GM18907 (cell line): ENCODE measurements at regions not wholly inside any gene's neighbourhood (a gene's known extent, or its start where the extent isn't known, plus 50 kb on each side); places are given as distances from the start of the nearest gene placed in this dataset.

Experiments used
- ATAC-seq: cut with Tn5 transposase; IDR thresholded peaks from one replicate; pipeline ENCODE4 v1.9.1; 2021; ENCODE audit warnings: mild to moderate bottlenecking, moderate library complexity; ENCODE audit not compliant: unreplicated experiment

DNA sequence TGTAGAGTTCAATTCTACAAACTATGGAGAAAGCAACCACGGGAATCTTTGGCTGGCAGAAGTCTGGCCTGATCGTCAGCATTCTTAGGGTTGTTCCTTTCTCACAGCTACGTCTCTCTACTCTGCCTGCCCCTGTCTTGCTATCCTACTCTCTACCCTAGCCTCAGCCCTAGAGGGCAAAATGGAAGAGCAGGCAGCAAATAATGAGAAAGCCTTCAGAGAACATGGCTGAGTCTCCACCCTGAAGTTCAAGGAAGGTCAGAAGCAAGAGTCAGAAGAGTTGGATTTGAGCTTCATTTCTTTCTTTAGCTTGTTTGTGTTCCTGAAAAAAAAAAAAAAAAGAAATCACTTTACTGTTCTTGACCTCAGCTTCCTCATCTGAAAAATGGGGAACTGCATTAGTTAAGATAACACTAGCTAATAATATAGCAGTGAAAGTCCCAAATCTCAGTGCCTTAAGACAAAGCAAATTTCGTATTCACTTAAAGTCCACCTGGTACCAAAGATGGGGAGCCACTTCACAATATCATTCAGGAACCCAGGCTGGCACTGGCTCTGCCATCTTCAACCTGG, 50.2 kb upstream of the CCND2 start:
- ATAC-seq: no peak

DNA sequence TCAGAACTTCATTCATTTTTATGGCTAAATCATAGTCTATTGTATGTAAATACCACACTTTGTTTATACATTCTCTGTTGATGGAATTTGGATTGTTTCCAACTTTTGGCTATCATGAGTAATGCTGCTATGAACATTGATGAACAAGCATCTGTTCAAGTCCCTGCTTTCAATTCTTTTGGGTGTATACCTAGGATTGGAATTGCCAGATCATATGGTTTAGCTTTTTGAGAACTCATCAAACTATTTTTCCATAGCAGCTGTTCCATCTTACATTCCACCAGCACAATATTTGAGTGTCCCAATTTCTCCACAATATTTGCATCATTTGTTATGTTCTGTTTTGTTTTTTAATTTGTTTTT, 52.3 kb upstream of the CCND2 start:
- no peak for ATAC-seq

GRCh38 chr12:4220536-4221257, 52.9 kb upstream of the CCND2 start:
- ATAC-seq: no peak

- ATAC-seq: no peak
Observed at GRCh38 chr12:4217091-4217490, 56.5 kb upstream of the CCND2 start.

GRCh38 chr12:4216187-4216927, 57.2 kb upstream of the CCND2 start:
- peak; percentile 12 for ATAC-seq

DNA sequence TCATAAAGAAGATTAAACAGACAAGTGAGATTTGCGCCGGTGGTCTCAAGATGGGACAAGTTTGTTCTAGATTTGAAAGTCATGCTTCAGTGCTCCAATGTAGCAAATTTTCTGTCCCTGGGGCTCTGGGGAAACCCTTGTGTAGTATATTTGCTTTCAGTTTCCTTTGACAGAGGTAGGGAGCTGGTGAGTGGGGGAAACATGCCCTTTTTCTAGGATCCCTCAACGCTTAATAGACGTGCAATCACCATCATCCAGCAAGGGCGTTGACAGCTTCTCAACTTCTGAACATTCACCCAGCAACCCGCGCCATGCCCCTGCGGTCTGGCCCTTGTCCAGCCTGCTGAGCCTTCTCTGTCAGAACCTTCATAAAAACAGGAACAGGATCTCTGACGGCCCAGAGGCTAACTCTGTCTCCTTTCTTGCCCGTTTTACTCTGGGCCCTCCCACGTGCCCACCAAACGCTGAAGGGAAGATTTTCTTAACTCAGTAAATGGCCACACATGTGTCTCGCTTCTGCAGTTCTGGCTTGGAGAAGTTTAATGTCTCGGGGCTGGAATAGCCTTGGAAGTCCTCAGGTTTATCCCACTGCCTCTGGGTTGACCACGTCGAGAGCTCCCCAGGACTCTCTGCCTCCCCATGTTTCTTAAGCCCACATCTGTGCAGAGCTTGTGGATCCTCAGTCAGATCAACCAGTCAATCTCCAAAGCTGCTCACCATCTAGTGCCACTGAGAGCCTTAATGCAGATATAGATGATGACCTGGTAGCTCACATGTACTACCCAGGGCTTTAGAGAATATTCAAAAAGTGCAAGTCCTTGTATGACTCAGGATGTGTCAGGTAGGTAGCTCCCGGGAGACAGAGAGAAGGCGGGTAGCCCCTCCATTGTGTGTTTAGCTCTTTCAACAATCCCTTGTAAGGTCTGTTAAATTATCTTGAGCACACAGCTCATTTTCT, 58.1 kb upstream of the CCND2 start:
- peak; percentile 75 for ATAC-seq

GRCh38 chr12:4214877-4215228, 58.7 kb upstream of the CCND2 start:
- peak; percentile 14 for ATAC-seq

DNA sequence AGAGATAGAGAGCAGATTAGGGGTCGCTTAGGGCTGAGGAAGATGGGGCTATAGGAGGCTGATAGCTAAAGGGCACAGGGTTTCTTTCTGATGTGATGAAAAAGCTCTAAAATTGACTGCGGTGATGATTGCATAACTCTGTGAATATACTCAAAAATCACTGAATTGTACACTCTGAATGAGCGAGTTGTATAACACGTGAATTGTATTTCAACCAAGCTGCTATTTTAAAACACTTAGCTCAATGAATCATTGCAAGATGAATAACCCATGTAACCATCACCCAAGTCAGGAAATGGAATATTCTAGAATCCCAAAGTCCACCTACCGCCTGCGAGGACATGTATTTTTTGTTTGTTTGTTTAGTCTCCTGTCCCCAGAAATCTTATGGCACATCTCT, 60.1 kb upstream of the CCND2 start:
- ATAC-seq: no peak

- ATAC-seq: no peak
Observed at GRCh38 chr12:4212845-4213244, 60.7 kb upstream of the CCND2 start.

DNA sequence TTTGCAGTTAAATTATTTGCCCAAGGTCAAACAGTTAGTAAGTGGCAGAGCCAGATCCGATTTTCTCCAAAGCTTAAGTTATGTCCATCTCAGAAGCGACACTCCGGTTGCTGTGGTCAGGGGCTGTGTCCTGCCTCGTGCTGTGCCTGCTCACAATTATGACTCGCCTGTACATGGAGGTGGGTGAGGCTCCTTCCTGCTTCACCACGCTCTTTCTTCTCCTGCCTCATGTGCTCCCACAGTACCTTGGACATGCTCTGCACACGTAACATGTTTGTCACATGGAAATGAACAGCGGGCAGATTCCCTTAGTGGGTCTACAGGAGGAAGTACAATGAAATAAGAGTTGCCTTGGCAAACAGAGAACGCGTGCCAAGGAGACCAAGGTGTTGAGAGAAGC, 62.2 kb upstream of the CCND2 start:
- no peak for ATAC-seq

DNA sequence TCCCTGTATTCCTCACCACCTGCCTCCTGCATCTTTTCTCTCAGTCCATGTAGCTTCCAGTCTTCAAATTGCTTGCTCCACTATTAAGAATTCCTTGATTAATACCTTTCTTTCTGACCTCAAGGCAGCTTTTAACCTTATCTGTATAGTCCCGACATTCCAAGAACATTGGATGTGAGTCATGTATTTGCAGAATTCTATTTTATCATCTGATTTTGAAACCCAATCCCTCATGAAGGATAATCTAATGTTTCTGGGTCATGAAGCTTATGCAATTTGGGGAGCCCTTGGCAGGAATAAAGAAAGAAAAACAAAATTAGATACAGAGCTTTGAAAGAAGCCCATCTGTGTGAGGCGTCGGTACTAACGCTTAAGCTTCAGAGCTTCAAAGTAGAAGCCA, 63.4 kb upstream of the CCND2 start:
- ATAC-seq: no peak

DNA sequence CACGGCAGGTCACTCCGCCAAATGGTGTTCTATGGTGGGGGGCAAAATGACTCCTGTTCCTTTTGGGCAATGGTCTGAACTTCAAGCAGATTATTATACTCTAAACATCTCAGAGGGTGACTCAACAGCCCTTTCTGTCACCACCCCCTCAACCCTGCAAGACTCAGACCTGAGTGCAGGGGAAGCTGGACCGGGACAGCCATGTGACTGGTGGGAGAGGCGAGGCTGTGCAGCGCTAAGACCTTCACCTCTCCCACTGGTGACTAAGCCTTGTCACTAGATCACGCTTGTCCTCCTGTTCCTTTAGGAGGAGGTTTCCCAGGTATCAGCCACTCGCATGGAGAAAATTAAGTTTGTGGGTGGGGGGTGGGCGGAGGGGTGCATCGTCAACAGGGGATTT, 67.1 kb upstream of the CCND2 start:
- no peak for ATAC-seq

GRCh38 chr12:4203772-4204376, 69.7 kb upstream of the CCND2 start:
- ATAC-seq: no peak

DNA sequence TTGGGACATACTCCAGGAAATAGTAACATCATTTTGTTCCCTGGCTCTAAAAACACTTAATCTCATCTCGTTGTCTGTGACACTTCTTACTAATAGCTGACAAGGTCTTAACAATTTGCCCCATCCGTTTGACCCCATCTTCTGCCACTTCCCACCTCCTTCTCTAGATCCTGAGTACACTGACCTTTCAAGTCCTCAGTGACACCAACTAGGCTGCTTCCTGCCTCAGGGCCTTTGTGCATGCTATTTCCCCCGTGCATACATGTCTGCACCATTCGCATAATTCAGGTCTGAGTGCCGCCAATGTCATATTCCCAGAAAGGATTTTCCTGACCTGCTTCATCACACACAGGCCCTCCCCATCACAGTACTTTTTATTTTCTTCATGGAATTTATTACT, 70.6 kb upstream of the CCND2 start:
- no peak for ATAC-seq

DNA sequence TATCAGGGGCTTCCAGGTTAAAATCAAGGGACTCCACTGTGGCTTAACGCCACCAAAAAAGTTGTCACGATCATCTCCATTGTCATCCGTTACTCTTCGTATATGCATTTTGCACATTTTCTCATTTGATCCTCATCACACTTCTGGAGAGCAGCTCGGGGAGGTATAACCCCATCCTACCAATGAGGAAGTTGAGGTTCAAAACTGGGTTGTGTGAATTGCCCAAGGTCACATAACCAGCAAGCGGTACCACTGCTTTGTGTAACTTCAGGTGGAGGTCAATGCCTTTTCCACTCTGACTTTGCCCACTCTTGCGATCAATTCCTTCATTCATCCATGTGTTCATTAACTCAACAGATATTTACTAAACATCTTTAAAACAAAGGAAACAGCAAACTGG, 71.1 kb upstream of the CCND2 start:
- ATAC-seq: no peak

- ATAC-seq: no peak
Observed at GRCh38 chr12:4201333-4202100, 72.0 kb upstream of the CCND2 start.

GRCh38 chr12:4197922-4198763, 75.4 kb upstream of the CCND2 start:
- no peak for ATAC-seq

DNA sequence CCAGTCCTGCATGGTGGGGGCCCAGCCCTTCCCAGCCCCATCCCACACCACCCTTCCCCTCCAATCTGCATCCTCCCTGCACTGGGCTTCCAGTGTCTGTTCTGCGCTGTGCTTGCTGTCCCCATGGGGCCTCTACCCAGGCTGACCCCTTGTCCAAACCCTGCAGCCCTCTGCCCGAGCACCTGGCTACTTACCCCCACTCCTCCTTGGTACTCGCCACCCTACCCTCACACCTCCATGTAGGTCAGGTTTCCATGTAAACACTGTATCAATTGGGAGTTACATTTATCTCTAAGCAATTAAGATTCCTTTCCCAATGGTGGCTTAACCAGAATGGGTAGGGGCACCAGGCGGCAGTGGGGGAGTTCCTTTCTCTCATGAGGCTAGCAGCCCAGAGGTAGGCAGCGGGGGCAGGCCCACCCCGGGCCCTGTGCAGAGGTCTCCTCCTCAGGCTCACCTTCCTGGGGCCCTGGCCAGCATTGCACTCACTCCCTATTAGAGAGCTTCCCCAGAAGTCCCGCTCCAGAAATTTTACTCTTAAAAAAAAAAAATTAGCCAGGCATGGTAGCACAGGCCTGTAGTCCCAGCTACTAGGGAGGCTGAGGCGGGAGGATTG, 76.6 kb upstream of the CCND2 start:
- ATAC-seq: no peak

GRCh38 chr12:4194668-4195067, 78.9 kb upstream of the CCND2 start:
- no peak for ATAC-seq
